ENCODE measurements at regions not wholly inside any gene's neighbourhood (a gene's known extent, or its start where the extent isn't known, plus 50 kb on each side); places are given as distances from the start of the nearest gene placed in this dataset.

- TF ChIP-seq POLR2A (IDR thresholded peaks at IDR 0.05; ENCODE audit: low read depth, low read length) (no peak), TAF1 (IDR thresholded peaks at IDR 0.05; ENCODE audit: borderline replicate concordance, low read depth, low read length) (no peak)
Measured at GRCh38 chr2:36255863-36256262, 99.7 kb upstream of the CRIM1 start.
